HG03039 (cell line): ENCODE measurements at regions not wholly inside any gene's neighbourhood (a gene's known extent, or its start where the extent isn't known, plus 50 kb on each side); places are given as distances from the start of the nearest gene placed in this dataset.

Experiments
- ATAC-seq: cut with Tn5 transposase; IDR thresholded peaks from one replicate; pipeline ENCODE4 v1.9.1; 2021; ENCODE audit warnings: mild to moderate bottlenecking, moderate library complexity; ENCODE audit not compliant: unreplicated experiment

DNA sequence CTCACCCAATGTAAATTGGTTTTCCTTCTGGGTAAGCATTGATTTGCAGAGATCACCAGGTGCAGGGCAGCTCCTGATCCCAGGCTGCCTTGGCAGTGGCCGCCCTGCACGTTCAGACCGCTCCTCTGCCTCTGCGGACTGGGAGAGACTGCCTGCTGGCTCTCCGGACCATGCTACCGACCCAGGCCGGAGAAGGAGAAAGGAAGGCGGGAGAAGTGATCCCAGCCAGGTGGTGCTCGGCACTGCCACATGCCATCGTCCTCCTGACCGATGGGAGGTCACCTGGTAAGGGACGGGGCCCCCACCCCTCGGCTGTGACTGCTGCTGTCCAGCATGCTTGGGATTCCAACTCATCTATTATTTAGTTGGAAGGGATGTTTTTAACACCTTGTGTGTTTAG, 108.1 kb upstream of the POU3F3 start:
- ATAC-seq, result no peak

GRCh38 chr2:104746299-104746698, 107.6 kb upstream of the POU3F3 start:
- no peak for ATAC-seq

DNA sequence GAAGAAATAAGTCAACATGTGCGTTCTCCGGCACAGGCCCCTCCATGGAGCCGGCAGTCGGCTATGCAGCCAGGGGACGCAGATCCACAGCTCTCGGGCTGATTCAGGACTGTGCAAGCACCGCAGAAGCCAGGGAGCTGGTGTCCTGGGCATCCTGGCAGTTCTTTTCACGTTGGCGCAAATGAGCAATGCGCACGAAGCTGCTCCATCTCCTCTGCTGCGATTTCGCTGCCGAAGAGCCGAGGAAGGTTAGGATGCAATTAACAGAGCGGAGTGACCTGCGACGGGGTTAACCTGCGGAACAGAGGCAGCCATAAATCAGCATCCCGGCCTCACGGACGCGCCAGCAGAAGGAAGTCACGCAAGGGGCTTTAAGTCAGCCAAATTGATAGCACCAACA, 107.1 kb upstream of the POU3F3 start:
- ATAC-seq, result no peak

DNA sequence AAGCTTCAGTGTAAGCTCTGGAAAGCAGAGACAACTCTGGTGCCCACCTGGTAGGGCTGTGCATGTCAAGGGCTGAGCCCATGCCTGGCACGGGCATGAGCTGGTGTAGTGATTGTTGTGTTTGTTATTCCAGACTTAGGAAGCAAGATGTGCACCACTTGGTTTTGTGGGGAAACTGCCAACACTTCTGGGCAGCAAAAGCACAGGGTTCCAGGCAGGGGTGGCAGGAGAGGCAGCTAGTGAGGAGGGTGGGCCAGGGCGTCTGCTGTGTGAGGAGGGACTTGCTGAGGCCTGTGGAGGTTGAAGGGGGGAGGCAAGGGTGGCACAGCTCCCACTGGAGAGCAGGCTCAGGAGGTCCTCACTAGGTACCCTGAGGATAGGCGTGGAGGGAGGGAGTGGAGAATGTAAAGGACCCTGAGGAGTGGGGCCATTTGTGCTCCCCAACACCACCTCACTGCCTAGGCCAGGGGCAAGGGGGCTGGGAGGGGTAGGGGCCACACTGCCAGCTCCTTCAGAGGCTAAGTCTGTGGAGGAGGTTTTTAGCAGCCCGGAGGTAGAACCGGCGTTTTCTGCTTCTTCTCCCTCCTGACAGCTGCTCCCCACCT, 104.0 kb upstream of the POU3F3 start:
- ATAC-seq, result no peak

DNA sequence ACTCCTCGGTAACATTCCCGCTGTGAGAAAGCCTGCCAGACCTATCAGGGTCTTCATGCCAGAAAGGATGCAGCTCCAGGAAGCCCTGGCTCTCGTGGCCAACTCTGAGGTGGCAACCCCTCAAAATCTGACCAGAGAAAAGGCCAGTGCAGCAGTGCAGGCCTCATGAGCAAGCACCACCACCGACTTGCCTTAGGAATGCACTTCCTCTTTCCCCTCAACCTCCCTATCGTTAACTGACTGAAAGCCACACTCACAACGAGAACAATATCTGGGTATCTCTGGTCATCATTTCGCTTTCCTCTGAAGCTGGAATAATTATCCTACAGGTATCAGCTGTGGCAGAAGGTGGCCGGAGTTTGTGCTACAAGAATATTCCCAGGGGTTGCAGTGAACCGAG, 101.4 kb upstream of the POU3F3 start:
- no peak for ATAC-seq

- no peak for ATAC-seq
These were observed 98.7 kb upstream of the POU3F3 start for GRCh38 chr2:104755026-104755878.

GRCh38 chr2:104756118-104756517, 97.8 kb upstream of the POU3F3 start:
- ATAC-seq, result no peak

DNA sequence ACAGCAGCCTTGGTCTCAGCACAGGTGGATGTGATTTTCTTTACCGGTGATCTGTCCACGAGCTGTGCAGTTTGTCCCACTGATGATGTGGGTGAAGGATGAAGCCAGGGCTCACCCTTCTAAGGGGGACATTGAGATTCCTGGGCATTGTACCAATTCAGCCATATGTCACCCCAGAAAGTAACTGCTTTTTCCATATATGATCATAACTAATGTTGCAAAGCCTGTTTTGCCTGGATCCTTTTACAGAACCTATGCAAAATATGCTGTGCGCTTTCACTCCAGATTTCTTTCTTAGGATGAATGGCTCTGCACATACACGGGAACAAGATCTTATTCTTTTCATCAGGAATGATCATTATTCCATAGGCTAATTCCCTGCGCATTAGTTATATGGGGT, 96.9 kb upstream of the POU3F3 start:
- ATAC-seq, result no peak

DNA sequence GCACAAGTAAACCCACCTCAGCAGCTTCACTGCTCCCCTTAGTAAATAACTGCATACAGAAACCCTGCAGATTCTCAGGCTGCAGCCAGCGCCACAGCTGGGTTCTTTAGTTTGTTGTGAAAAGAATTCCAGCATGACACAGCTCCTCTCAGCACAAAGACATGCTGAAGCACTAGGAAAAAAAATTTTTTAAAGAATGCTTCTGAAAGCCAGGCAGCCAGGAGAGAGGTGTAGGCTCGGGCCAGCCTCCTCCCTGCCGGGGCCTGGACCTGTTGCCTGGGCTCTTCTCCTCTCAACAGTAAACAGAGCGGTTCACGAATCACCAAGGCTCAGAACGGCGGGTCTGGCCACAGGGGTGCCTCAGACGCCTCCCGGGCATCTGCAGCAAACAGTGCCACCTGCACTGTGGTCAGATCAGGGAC, 95.7 kb upstream of the POU3F3 start:
- no peak for ATAC-seq

- ATAC-seq, result no peak
These were observed 91.9 kb upstream of the POU3F3 start for GRCh38 chr2:104762031-104762430.

DNA sequence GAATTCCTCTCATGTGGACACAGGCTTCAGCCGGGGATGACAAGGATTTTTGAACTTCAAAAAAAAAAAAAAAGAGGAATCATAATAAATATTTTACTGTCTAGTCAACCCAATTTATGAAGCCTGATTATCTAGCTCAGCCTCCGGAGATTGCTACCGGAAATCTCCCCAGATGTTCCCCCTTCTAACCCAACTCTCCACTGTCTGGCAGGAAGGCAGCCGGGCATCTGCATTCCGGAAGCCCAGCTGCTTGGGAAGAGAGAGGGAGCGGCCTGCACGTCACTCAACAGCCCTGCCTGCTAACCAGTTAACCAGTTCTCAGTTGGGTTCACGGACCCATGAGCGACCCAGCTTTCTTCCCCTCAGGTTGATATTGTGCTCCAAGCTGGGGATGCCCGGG, 87.2 kb upstream of the POU3F3 start:
- ATAC-seq, result no peak

DNA sequence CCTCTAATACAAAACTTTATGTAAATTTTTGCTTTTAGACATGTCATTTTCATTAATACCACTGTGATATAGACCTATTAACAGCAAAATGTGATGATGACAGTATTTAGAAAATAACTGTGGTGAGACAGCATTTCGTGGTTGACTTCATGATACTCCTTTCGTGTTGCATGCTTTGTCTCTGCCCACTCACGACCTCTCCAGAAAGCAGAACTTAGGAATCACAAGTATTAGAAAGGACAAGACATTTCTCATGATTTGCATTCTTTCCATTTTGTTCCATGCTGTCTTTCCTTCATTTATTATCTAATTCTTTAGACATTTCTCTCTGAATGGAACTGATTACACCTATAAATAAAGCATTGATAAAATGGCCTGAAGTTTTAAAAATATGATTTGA, 85.2 kb upstream of the POU3F3 start:
- ATAC-seq, result no peak

GRCh38 chr2:104769096-104769495, 84.8 kb upstream of the POU3F3 start:
- ATAC-seq, result no peak

DNA sequence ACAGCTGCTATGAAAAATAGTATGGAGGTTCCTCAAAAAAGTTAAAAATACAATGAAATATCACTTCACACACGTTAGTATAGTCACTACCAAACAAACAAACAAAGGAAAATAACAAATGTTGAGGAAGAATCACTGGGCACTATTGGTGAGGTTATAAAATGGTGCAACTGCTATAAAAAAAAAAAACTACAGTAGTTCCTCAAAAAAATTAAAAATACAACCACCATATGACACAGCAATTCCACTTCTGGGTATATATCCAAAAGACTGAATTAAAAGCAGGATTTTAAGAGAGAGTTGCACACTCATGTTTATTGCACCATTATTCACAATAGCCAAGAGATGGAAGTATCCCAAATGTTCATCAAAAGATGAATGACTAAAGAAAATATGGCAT, 80.9 kb upstream of the POU3F3 start:
- ATAC-seq, result no peak

- ATAC-seq, result no peak
These were observed 79.3 kb upstream of the POU3F3 start for GRCh38 chr2:104774631-104775030.

DNA sequence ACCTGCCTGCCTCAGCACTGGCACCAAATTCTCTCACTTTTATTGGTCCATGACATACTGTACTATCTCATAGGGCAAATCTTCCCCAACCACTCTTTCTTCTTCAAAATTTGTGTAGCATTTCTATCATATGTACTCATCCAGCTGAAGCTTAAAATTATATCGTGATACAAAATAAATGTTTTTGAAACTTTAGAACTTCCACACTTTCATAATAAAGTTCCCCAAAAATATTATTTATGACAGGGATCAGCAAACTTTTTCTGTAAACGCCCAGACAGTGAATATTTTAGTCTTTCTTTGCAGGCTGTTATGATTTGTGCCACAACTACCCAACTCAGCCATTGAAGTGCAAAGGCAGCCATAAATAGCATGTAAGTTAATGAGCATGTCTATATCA, 76.2 kb upstream of the POU3F3 start:
- ATAC-seq, result no peak

DNA sequence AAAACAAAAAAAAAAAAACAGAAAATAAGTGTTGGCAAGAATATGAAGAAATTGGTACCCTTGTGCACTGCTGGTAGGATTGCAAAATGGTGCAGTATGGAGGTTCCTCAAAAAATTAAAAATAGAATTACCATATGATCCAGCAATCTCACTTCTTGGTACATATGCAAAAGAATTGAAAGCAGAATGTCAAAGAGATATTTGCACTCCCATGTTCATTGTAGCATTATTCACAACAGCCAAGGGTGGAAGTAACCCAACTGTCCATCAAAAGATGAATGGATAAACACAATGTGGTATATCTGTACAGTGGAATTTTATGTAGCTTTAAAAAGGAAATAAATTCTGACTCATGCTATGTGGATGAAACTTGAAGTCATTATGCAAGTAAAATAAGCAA, 72.8 kb upstream of the POU3F3 start:
- ATAC-seq, result no peak

DNA sequence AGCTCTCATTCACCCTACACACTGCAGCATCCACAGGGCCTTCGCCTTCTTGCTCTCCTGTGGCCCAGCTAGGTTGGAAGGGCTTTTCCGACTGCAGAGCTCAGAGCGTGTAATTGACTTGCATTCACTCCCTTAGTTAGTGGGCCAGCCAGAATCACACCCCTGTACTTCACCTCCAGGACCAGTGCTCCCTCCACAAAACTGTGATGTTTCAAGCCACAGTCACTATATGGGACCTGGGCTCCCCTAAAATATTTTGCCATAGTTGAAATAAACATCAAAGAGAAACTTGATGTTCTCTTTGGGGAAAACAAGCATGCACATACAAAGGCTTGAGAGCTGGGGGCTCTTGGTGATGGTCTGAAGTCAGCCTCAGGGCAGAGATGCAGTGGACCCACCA, 69.7 kb upstream of the POU3F3 start:
- no peak for ATAC-seq

DNA sequence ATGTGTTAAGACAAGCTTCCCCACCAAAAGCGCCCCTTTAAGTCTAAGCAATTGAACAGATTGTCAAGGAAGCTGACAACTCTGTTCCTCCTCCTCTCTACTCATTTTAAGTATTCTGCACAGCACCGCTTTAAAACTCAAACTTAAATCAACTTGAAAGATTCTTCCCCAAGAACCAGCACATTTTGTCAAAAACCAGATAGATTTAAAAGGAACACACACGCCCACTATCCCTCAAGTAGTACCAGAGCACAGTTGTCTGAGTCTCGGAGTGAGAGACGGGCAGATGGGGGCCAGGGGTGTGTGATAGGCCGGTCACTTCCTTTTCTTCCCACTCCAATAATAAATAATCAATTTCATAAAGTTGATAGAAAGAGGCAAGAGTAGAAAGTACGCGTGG, 67.7 kb upstream of the POU3F3 start:
- ATAC-seq, result no peak

- ATAC-seq, result no peak
These were observed 67.1 kb upstream of the POU3F3 start for GRCh38 chr2:104786821-104787220.

- no peak for ATAC-seq
These were observed 66.4 kb upstream of the POU3F3 start for GRCh38 chr2:104787298-104788065.
